Body of pancreas (tissue), 4 donors: ENCODE measurements at regions not wholly inside any gene's neighbourhood (a gene's known extent, or its start where the extent isn't known, plus 50 kb on each side); places are given as distances from the start of the nearest gene placed in this dataset.
"Not testable (repeated sequence)": the region's sequence is repeated elsewhere in the genome, so short reads cannot be mapped to it uniquely, and the experiment has no call there.

Experiments used
- ATAC-seq: fragments of 150-250 bp; one replicate; pipeline ENCODE4 v1.9.1; 2016
- DNase-seq, 4 donors: peaks; one replicate each; pipeline ENCODE4 v3.0.0-alpha.2; 2019
- H3K27ac ChIP-seq, 4 donors: fragments of 200-600 bp; sonication (generic); 1 replicate in 3 of 4; 2 replicates in 1 of 4; pipeline versions ENCODE4 v1.5.1 to v1.6.1; 2016 to 2019; ENCODE audit warnings: mild to moderate bottlenecking in 1 of 4, mixed read lengths in 1 of 4, moderate library complexity in 1 of 4
- H3K27me3 ChIP-seq, 2 donors: fragments of 200-600 bp; sonication (generic); one replicate each; pipeline ENCODE4 v1.6.0; 2016; ENCODE audit warnings: mild to moderate bottlenecking in 1 of 2
- H3K36me3 ChIP-seq, 2 donors: fragments of 200-600 bp; sonication (generic); replicated peaks in 1 of 2; 2 replicates each; pipeline ENCODE4 v1.5.1; 2016; ENCODE audit warnings: low read depth in 2 of 2; ENCODE audit not compliant: insufficient read depth in 1 of 2
- H3K4me1 ChIP-seq: fragments of 200-600 bp; sonication (generic); one replicate; pipeline ENCODE4 v1.6.0; 2016
- H3K4me3 ChIP-seq, 2 donors: fragments of 200-600 bp; sonication (generic); 1 replicate in 1 of 2; 2 replicates in 1 of 2; pipeline ENCODE4 v1.5.1; 2016 to 2019
- H3K9me3 ChIP-seq, 3 donors: fragments of 200-600 bp; sonication (generic); 1 replicate in 2 of 3; 2 replicates in 1 of 3; pipeline ENCODE4 v1.5.1; 2016
- CTCF ChIP-seq, 7 experiments: fragments of 450-650 bp in 4 of 7; fragments of 200-600 bp in 3 of 7; sonication (generic) in 3 of 7; IDR thresholded peaks; one replicate each; pipeline ENCODE4 v1.5.1; 2016 to 2019; ENCODE audit warnings: antibody characterized with exemption in 7 of 7
- POLR2A ChIP-seq, 3 donors: fragments of 450-650 bp; IDR thresholded peaks; one replicate each; pipeline ENCODE4 v1.6.1; 2016; ENCODE audit warnings: antibody characterized with exemption in 3 of 3, mild to moderate bottlenecking in 2 of 3
- WGBS, 2 donors: methylation state at CpG; one replicate each; pipeline ENCODE4 v1.1.5; 2017; 5-methylcytosine and 5-hydroxymethylcytosine counted together
- intact Hi-C: fragments of 100-400 bp; cut with DNase I; formaldehyde crosslinking; loops from one replicate; pipeline ENCODE4 v1.15.1; 2023

- H3K27ac ChIP-seq: no peak overlapping the region
- ATAC-seq (no peak), DNase-seq (no peak)
- H3K4me1 ChIP-seq: no peaks in the 10 kb centered on the region
- no peaks in the 10 kb centered on the region for H3K9me3 ChIP-seq
- H3K4me3 ChIP-seq: no peak overlapping the region
- no peaks in the 10 kb centered on the region for H3K27me3 ChIP-seq
- no peaks in the 10 kb centered on the region for H3K36me3 ChIP-seq
- TF ChIP-seq POLR2A (IDR thresholded peaks at IDR 0.05): no peak
- TF ChIP-seq CTCF (IDR thresholded peaks at IDR 0.05): no peak
- intact Hi-C loops: no loop called here
- 48 to 56% methylated on average over 2 of the region's 2 CpGs for WGBS, 2 donors
Observed at GRCh38 chr10:42419789-42420188, 218.6 kb downstream of the ZNF33B start.

DNA sequence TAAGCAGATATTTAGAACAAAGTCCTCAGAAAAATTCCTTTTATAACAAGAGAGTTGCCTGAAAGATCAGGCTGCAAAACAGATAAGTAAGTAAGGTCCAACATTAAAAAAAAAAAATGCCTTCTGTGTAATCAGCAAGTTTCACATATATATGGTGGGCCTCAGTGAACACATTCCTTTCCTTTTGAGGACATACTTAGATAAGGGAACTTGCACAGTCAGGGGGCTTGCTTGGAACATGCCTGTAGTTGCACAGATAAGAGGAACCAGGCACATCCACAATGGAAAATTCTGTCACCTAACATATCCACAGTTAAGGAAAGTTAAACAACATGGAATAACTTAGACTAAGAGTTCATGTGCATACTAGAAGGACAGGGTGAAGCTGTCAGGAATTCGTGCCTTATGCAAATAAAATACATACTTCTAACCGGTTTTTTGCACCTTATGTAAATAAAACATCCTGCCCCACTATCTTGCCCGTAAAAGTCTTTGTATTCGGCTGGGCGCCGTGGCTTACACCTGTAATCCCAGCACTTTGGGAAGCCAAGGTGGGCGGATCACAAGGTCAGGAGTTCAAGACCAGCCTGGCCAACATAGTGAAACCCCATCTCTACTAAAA lies 257.3 kb downstream of the ZNF33B start:
- DNase-seq: no peak
- H3K4me1 ChIP-seq: no peaks in the 10 kb centered on the region
- TF ChIP-seq POLR2A (IDR thresholded peaks at IDR 0.05) (no peak), CTCF (IDR thresholded peaks at IDR 0.05) (no peak)
- H3K36me3 ChIP-seq: no peaks in the 10 kb centered on the region
- no peak overlapping the region for H3K4me3 ChIP-seq
- no peaks in the 10 kb centered on the region for H3K27me3 ChIP-seq
- no peaks in the 10 kb centered on the region for H3K9me3 ChIP-seq
- WGBS, 2 donors: 66 to 71% methylated on average over 6 to 7 of the region's 7 CpGs
- no peak for ATAC-seq
- intact Hi-C loops: no loop called here
- H3K27ac ChIP-seq: no peak overlapping the region

DNA sequence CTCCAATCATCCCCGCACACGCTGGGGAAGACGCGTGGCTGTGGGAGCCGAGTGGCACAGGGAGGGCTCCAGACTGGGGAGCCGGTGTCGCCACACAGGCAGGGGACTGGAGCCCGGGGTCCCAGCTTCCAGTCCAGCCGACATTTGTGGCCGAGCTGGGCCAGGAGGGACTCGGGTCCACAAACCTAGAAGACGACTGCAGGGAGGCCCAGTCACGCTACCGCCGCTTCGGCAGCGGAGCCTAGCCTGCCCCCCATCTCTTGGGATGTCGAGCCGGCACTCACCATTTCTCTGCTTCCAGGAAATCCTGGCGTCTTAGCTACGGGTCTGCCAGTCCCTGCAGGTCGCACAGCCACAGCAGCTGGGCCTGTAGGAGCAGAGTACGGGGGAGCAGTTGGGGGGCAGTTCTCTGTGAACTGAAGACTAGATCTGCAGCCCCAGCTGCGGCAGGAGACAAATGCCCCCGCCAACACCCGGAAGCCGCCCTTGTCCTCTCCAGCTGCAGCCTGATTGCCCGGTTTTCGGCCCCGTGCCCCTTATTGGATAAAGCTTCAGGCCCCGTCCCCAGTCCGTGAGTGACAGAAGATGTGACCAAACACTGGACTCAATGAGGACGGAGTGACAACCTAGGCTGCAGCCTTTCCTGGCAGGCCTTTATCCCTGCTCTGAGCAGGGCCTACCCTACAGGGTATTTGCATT lies 270.7 kb downstream of the ZNF33B start:
- H3K27ac ChIP-seq: peak overlapping the region in 3 of 4 donors; percentile 16 to 43 (median 34)
- intact Hi-C loops: no loop called here
- H3K4me3 ChIP-seq: peak overlapping the region; percentile 34 to 45
- TF ChIP-seq POLR2A (IDR thresholded peaks at IDR 0.05) (peak in 2 of 3 donors; percentile 37 to 59), CTCF (IDR thresholded peaks at IDR 0.05) (no peak)
- no peaks in the 10 kb centered on the region for H3K36me3 ChIP-seq
- no peaks in the 10 kb centered on the region for H3K4me1 ChIP-seq
- peak; percentile 99 for ATAC-seq
- peak; percentile 83 to 93 (median 91) for DNase-seq
- 4 to 6% methylated on average over 10 to 33 of the region's 33 CpGs for WGBS, 2 donors
- no peaks in the 10 kb centered on the region for H3K27me3 ChIP-seq
- no peaks in the 10 kb centered on the region for H3K9me3 ChIP-seq

DNA sequence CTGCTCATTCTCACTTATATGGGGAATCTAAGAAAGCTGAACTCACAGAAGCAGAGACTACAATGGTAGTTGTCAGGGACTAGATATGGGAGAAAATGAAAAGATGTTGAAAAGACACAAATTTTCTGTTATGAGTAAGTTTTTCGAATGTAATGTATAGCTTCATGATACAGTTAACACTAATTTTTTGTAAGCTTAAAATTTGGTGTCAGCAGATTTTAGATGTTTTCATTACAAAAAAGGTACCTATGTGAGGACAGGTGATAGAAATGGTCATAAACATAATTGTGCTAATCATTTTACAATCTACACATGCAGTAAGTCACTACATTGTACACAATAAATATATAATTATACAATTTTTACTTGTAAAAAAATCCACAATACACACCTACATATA lies 286.6 kb downstream of the ZNF33B start:
- ATAC-seq (no peak), DNase-seq (no peak)
- Histone ChIP-seq H3K4me3 (no peak overlapping the region), H3K9me3 (peaks cover 0 to 5% (median 0%) of the 10 kb centered on the region in 3 donors), H3K36me3 (no peaks in the 10 kb centered on the region), H3K27ac (no peak overlapping the region), H3K27me3 (no peaks in the 10 kb centered on the region), H3K4me1 (no peaks in the 10 kb centered on the region)
- intact Hi-C loops: no loop called here
- WGBS, 2 donors: 72 to 88% methylated on average over 1 of the region's 1 CpG
- TF ChIP-seq CTCF (IDR thresholded peaks at IDR 0.05) (no peak), POLR2A (IDR thresholded peaks at IDR 0.05) (no peak)

DNA sequence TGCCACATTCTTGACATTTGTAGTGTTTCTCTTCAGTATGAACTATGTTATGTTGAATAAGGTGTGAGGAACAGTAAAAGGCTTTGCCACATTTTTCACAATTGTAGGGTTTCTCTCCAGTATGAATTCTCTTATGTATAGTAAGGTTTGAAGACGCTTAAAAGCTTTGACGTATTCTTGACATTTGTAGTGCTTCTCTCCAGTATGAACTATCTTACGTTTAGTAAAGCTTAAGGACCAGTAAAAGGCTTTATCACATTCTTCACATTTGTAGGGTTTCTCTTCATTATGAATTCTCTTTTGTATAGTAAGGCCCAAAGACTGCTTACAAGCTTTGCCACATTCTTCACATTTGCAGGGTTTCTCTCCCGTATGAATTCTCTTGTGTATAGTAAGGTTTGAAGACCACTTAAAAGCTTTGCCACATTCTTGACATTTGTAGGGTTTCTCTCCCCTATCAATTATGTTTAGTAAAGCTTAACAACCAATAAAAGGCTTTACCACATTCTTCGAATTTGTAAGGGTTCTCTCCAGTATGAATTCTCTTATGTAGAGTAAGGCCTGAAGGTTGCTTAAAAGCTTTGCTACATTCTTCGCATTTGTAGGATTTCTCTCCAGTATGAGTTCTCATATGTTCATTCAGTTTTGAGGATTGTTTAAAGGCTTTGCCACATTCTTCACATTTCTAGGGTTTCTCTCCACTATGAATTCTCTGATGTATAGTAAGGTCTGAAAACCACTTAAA lies 301.6 kb downstream of the ZNF33B start:
- intact Hi-C loops, H3K4me1 ChIP-seq, H3K27ac ChIP-seq, ATAC-seq, H3K36me3 ChIP-seq, H3K27me3 ChIP-seq, DNase-seq, H3K4me3 ChIP-seq: not testable (repeated sequence)
- WGBS, 2 donors: 77 to 85% methylated on average over 6 of the region's 6 CpGs
- H3K9me3 ChIP-seq: peaks cover 0 to 56% (median 4%) of the 10 kb centered on the region in 3 donors

GRCh38 chr10:42335653-42336296 lies 302.6 kb downstream of the ZNF33B start:
- H3K4me1 ChIP-seq, H3K27ac ChIP-seq, H3K4me3 ChIP-seq, DNase-seq, intact Hi-C loops, ATAC-seq, H3K36me3 ChIP-seq, H3K27me3 ChIP-seq: not testable (repeated sequence)
- H3K9me3 ChIP-seq: peaks cover 0 to 56% (median 4%) of the 10 kb centered on the region in 3 donors
- 78 to 84% methylated on average over 2 of the region's 2 CpGs for WGBS, 2 donors
